Nephron (organoid): ENCODE measurements at regions not wholly inside any gene's neighbourhood (a gene's known extent, or its start where the extent isn't known, plus 50 kb on each side); places are given as distances from the start of the nearest gene placed in this dataset.

Experiments
- H3K27ac Mint-ChIP-seq, 3 experiments: 2 replicates each; pipeline ENCODE4 v1.8.0; 2020; ENCODE audit warnings: mixed read lengths in 3 of 3, mild to moderate bottlenecking in 2 of 3, moderate library complexity in 1 of 3
- H3K27me3 Mint-ChIP-seq: 2 replicates; pipeline ENCODE4 v1.8.0; 2021; ENCODE audit warnings: low read depth, mild to moderate bottlenecking, moderate library complexity, mixed read lengths
- H3K36me3 Mint-ChIP-seq: 2 replicates; pipeline ENCODE4 v1.8.0; 2020; ENCODE audit warnings: low read depth, mixed read lengths
- H3K4me1 Mint-ChIP-seq: 2 replicates; pipeline ENCODE4 v1.8.0; 2020; ENCODE audit warnings: mixed read lengths
- H3K4me3 Mint-ChIP-seq, 3 experiments: 2 replicates each; pipeline ENCODE4 v1.8.0; 2020; ENCODE audit warnings: mild to moderate bottlenecking in 3 of 3, mixed read lengths in 3 of 3, moderate library complexity in 2 of 3
- H3K9me3 Mint-ChIP-seq: 2 replicates; pipeline ENCODE4 v1.8.0; 2020; ENCODE audit warnings: mixed read lengths
- TF ChIP-seq, protein P1 (sequence below), 3 experiments: fragments of 200-600 bp; sonication (generic); IDR thresholded peaks; one replicate each; pipeline ENCODE4 v1.5.0; 2021; ENCODE audit warnings: antibody characterized with exemption in 3 of 3; ENCODE audit not compliant: unreplicated experiment in 3 of 3

DNA sequence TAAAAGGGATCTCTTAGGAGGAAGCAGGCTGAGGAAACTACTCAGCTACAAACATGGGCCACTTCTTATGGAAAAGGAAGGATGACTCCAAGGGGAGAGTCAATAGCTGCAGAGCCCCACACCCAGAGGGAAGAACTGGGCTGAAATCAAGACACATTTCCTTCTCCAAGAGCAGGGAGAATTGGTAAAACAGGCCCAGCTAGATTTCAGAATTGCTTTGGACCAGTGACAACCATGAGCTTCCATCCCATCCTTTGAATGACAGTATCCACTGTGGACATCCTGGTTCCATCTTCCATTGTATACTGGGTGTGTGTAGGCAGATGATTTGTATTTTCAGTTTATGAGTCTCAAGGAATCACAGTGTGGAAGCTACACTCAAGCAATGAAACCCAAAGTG is 267.5 kb downstream of the IRF8 start:
- H3K27me3 Mint-ChIP-seq: peaks cover 60% of the 10 kb centered on the region
- TF ChIP-seq, protein P1, sequence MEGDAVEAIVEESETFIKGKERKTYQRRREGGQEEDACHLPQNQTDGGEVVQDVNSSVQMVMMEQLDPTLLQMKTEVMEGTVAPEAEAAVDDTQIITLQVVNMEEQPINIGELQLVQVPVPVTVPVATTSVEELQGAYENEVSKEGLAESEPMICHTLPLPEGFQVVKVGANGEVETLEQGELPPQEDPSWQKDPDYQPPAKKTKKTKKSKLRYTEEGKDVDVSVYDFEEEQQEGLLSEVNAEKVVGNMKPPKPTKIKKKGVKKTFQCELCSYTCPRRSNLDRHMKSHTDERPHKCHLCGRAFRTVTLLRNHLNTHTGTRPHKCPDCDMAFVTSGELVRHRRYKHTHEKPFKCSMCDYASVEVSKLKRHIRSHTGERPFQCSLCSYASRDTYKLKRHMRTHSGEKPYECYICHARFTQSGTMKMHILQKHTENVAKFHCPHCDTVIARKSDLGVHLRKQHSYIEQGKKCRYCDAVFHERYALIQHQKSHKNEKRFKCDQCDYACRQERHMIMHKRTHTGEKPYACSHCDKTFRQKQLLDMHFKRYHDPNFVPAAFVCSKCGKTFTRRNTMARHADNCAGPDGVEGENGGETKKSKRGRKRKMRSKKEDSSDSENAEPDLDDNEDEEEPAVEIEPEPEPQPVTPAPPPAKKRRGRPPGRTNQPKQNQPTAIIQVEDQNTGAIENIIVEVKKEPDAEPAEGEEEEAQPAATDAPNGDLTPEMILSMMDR (IDR thresholded peaks at IDR 0.05; ENCODE audit: unreplicated experiment in 3 of 3): no peak
- no peak overlapping the region for H3K4me3 Mint-ChIP-seq
- no peak overlapping the region for H3K27ac Mint-ChIP-seq
- H3K4me1 Mint-ChIP-seq: peaks cover 5% of the 10 kb centered on the region
- H3K9me3 Mint-ChIP-seq: peaks cover 35% of the 10 kb centered on the region
- H3K36me3 Mint-ChIP-seq: peaks cover 8% of the 10 kb centered on the region

DNA sequence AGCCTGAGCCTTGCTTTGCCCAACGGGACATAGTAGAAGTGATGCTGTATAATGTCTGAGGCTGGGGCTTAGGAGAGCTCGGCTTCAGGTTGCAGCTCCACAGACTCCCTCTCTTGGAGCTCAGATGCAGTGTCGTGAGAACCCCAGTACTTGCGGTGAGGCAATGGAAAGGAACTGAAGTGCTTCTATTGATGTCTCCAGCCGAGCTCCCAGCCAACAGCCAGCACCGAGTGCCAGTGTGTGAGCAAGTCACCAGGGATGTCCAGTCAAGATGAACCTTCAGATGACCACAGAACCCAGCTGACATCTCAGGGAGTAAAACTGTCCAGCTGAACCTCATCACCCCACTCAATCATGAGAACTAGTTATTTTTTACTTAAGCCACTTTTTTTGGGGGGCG is 268.1 kb downstream of the IRF8 start:
- Mint-ChIP-seq H3K4me1 (peaks cover 5% of the 10 kb centered on the region), H3K27me3 (peaks cover 57% of the 10 kb centered on the region), H3K36me3 (peaks cover 8% of the 10 kb centered on the region), H3K27ac (no peak overlapping the region), H3K9me3 (peaks cover 35% of the 10 kb centered on the region), H3K4me3 (no peak overlapping the region)
- TF ChIP-seq, protein P1 (IDR thresholded peaks at IDR 0.05; ENCODE audit: unreplicated experiment in 3 of 3): no peak

DNA sequence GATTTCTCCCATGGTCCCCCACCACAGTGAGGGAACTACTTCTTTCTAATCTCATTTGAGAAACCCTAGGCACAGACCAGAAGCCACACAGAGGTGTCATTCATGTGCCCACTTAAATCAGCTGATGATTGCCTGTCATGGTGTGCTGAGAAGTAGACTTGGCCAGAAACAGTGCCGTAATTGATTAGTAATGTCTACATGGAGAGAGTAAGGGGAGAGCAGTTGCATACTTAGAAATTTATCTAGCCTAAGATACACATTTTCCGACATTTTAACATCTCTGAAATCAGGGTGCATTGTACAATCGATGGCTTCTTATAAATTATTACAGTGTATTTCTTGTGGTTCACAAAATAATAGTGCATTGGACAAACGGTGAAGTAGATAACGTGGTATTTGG is 271.8 kb downstream of the IRF8 start:
- TF ChIP-seq, protein P1 (IDR thresholded peaks at IDR 0.05; ENCODE audit: unreplicated experiment in 3 of 3): no peak
- Mint-ChIP-seq H3K4me3 (no peak overlapping the region), H3K27ac (peak overlapping the region in 1 of 3 experiments; percentile 88), H3K36me3 (peaks cover under 1% of the 10 kb centered on the region), H3K9me3 (peaks cover 19% of the 10 kb centered on the region), H3K27me3 (peaks cover 47% of the 10 kb centered on the region), H3K4me1 (peaks cover 5% of the 10 kb centered on the region)

DNA sequence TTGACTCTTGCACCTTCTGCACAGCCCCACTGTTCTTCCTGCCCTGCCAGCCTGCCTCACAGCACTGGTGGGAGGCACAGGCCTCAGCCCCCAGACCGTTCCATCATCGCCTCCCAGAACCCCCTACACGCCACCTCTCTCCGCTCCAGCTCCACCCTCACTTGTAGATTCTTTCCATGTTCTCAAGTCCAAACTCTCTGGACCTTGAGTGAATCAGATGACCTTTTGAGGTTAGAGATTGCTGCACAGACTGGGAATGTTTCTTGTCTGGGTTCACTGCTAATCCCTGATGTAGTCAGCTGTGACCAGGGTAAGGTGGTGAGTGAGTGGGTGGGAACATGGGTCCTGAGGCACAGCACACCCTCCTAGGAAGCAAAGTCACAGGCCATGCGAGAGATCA is 272.4 kb downstream of the IRF8 start:
- no peaks in the 10 kb centered on the region for H3K36me3 Mint-ChIP-seq
- peaks cover 14% of the 10 kb centered on the region for H3K9me3 Mint-ChIP-seq
- H3K4me3 Mint-ChIP-seq: peak overlapping the region in 1 of 3 experiments; percentile 11
- H3K4me1 Mint-ChIP-seq: peaks cover 5% of the 10 kb centered on the region
- H3K27ac Mint-ChIP-seq: peak overlapping the region in 2 of 3 experiments; percentile 2 to 88
- H3K27me3 Mint-ChIP-seq: peaks cover 49% of the 10 kb centered on the region
- TF ChIP-seq, protein P1 (IDR thresholded peaks at IDR 0.05; ENCODE audit: unreplicated experiment in 3 of 3): no peak

DNA sequence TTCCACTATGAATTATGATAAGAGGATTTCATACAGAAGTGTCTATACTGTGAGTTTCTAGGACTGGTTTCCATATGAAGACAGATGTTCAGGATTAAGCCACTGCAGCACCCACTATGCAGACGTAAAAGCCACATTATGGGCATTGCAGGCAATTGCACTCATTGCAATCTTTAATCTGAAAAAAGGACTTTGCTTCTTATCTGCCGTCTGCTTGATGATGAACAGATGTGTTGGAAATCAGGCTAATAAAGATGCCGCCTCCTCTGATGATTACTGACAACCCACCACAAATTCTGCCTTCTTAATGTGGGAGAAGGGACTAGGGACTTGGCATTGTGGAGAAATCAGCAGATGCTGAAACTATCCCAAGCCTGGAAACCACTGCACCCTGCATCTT is 276.9 kb downstream of the IRF8 start:
- TF ChIP-seq, protein P1 (IDR thresholded peaks at IDR 0.05; ENCODE audit: unreplicated experiment in 3 of 3): no peak
- Mint-ChIP-seq H3K9me3 (peaks cover 6% of the 10 kb centered on the region), H3K27ac (no peak overlapping the region), H3K4me3 (no peak overlapping the region), H3K36me3 (no peaks in the 10 kb centered on the region), H3K4me1 (no peaks in the 10 kb centered on the region), H3K27me3 (peaks cover 39% of the 10 kb centered on the region)

DNA sequence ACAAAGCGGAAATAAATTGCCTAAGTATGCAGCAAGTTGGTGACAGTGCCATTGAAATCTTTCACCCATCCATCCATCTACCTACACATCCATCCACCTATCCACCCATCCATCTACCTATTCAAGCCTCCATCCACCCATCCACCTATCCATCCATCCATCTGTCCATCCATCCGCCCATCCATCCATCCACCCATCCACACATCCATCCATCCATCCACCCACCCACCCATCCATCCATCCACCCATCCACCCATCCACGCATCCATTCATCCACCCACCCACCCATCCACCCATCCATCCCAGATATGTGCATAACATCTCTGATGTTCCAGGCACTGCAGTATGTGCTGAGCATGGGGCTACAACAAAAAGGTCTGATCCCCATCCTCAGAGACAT is 277.5 kb downstream of the IRF8 start:
- no peak overlapping the region for H3K27ac Mint-ChIP-seq

More for the DNA sequence above, 277.5 kb downstream of the IRF8 start:
- Mint-ChIP-seq H3K4me3 (no peak overlapping the region), H3K36me3 (no peaks in the 10 kb centered on the region), H3K9me3 (peaks cover 6% of the 10 kb centered on the region), H3K4me1 (no peaks in the 10 kb centered on the region), H3K27me3 (peaks cover 39% of the 10 kb centered on the region)
- TF ChIP-seq, protein P1 (IDR thresholded peaks at IDR 0.05; ENCODE audit: unreplicated experiment in 3 of 3): no peak
